ENCODE measurements at regions not wholly inside any gene's neighbourhood (a gene's known extent, or its start where the extent isn't known, plus 50 kb on each side); places are given as distances from the start of the nearest gene placed in this dataset.

DNA sequence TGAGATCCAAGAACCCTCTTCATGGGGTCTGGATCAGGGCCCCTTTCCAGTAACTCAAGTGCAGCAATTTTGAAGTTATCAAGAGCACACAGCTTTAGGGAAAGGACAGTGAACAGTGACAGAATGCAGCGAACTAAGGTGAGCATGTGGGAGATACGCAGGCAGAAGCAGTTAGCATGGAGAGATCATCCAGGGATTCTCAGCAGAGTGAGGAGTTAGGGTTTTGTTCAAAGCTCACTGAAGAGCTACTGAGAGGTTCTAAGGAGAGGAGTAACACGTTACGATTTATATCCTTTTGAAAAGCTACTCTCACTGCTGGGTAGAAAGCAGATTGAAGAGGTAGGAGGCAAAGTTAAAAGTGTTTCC is 83.6 kb upstream of the MPP7 start:
- Mint-ChIP-seq H3K4me3 (no peak overlapping the region), H3K27ac (peak overlapping the region in 2 of 7 donors; percentile 57 to 74)

DNA sequence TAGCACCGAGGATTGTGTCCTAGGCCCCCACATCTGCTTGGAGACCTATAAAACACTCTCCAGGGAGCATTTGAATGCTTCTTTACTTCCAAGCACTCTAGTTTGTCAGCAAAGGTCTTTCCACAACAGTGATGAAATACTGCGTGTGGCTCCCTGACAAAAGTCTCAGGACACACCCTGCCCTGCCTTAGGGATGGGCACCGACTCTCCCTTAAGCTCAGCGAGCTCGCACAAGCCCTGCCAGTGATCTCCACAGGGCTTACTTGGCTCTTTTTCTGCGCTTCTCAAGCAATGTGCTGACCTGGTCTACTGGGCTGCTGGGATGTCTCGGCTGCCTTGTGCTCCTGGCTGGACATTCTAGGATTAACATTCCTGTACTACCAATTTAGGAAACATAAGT is 84.3 kb upstream of the MPP7 start:
- Histone ChIP-seq H4K20me1 (ENCODE audit: insufficient read depth, low read length) (no peaks in the 10 kb centered on the region), H3K4me2 (replicated peaks; ENCODE audit: extremely low read depth, low read length, poor library complexity, severe bottlenecking) (no peak overlapping the region), H3K36me3 (replicated peaks in 1 of 2; ENCODE audit: control insufficient read depth in 1 of 2, insufficient read depth in 2 of 2, low read length in 2 of 2) (no peaks in the 10 kb centered on the region), H3K27ac (ENCODE audit: low read depth in 1 of 2, low read length in 2 of 2) (no peak overlapping the region), H3K9ac (ENCODE audit: insufficient read depth, low read length, poor library complexity, severe bottlenecking) (no peak overlapping the region), H3K4me3 (replicated peaks in 1 of 3; ENCODE audit: low read depth in 2 of 3, low read length in 3 of 3) (no peak overlapping the region), H3K27me3 (ENCODE audit: control insufficient read depth in 2 of 2, insufficient read depth in 2 of 2, low read length in 2 of 2) (no peaks in the 10 kb centered on the region), H3K9me3 (replicated peaks in 1 of 2; ENCODE audit: control insufficient read depth in 1 of 2, insufficient read depth in 1 of 2, low read length in 2 of 2) (no peaks in the 10 kb centered on the region), H2AFZ (ENCODE audit: insufficient read depth, low read depth, low read length, poor library complexity, severe bottlenecking) (no peak overlapping the region), H3K79me2 (ENCODE audit: insufficient read depth, low read length) (no peaks in the 10 kb centered on the region), H3K4me1 (ENCODE audit: control insufficient read depth in 1 of 2, insufficient read depth in 2 of 2, low read length in 2 of 2) (peaks cover under 1% of the 10 kb centered on the region in 2 donors)
- H3K9me3 Mint-ChIP-seq, result peaks cover 0 to 5% (median 0%) of the 10 kb centered on the region in 7 donors
- peaks cover 19% of the 10 kb centered on the region for H3K4me1 Mint-ChIP-seq
- no peaks in the 10 kb centered on the region for H3K36me3 Mint-ChIP-seq
- DNase-seq, result no peak
- H3K4me3 Mint-ChIP-seq, result no peak overlapping the region
- H3K27ac Mint-ChIP-seq, result no peak overlapping the region
- WGBS (ENCODE audit: insufficient coverage), result 75% methylated on average over 7 of the region's 7 CpGs
- intact Hi-C loops (cut with micrococcal nuclease), result loop anchor here in 1 of 2 donors (10.0 kb wide), 1 partner anchor 642 kb away; the partner anchor contains the start of gene MKX
- TF ChIP-seq, protein P1, sequence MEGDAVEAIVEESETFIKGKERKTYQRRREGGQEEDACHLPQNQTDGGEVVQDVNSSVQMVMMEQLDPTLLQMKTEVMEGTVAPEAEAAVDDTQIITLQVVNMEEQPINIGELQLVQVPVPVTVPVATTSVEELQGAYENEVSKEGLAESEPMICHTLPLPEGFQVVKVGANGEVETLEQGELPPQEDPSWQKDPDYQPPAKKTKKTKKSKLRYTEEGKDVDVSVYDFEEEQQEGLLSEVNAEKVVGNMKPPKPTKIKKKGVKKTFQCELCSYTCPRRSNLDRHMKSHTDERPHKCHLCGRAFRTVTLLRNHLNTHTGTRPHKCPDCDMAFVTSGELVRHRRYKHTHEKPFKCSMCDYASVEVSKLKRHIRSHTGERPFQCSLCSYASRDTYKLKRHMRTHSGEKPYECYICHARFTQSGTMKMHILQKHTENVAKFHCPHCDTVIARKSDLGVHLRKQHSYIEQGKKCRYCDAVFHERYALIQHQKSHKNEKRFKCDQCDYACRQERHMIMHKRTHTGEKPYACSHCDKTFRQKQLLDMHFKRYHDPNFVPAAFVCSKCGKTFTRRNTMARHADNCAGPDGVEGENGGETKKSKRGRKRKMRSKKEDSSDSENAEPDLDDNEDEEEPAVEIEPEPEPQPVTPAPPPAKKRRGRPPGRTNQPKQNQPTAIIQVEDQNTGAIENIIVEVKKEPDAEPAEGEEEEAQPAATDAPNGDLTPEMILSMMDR (IDR thresholded peaks at IDR 0.05), result no peak
- peaks cover 2 to 6% (median 2%) of the 10 kb centered on the region in 3 donors for H3K27me3 Mint-ChIP-seq (ENCODE audit: low read depth in 3 of 3)

More for the DNA sequence above, 83.6 kb upstream of the MPP7 start:
- Histone ChIP-seq H3K4me2 (replicated peaks; ENCODE audit: extremely low read depth, low read length, poor library complexity, severe bottlenecking) (no peak overlapping the region), H3K27ac (ENCODE audit: low read depth in 1 of 2, low read length in 2 of 2) (no peak overlapping the region), H2AFZ (ENCODE audit: insufficient read depth, low read depth, low read length, poor library complexity, severe bottlenecking) (no peak overlapping the region), H3K9me3 (replicated peaks in 1 of 2; ENCODE audit: control insufficient read depth in 1 of 2, insufficient read depth in 1 of 2, low read length in 2 of 2) (no peaks in the 10 kb centered on the region), H3K9ac (ENCODE audit: insufficient read depth, low read length, poor library complexity, severe bottlenecking) (no peak overlapping the region), H3K36me3 (replicated peaks in 1 of 2; ENCODE audit: control insufficient read depth in 1 of 2, insufficient read depth in 2 of 2, low read length in 2 of 2) (no peaks in the 10 kb centered on the region), H3K27me3 (ENCODE audit: control insufficient read depth in 2 of 2, insufficient read depth in 2 of 2, low read length in 2 of 2) (no peaks in the 10 kb centered on the region), H3K4me3 (replicated peaks in 1 of 3; ENCODE audit: low read depth in 2 of 3, low read length in 3 of 3) (no peak overlapping the region), H3K79me2 (ENCODE audit: insufficient read depth, low read length) (no peaks in the 10 kb centered on the region), H3K4me1 (ENCODE audit: control insufficient read depth in 1 of 2, insufficient read depth in 2 of 2, low read length in 2 of 2) (peaks cover 7% of the 10 kb centered on the region in 2 donors), H4K20me1 (ENCODE audit: insufficient read depth, low read length) (no peaks in the 10 kb centered on the region)
- no peak for DNase-seq
- WGBS (ENCODE audit: insufficient coverage), result 97% methylated on average over 4 of the region's 4 CpGs
- H3K36me3 Mint-ChIP-seq, result no peaks in the 10 kb centered on the region
- peaks cover 0 to 5% (median 0%) of the 10 kb centered on the region in 7 donors for H3K9me3 Mint-ChIP-seq
- TF ChIP-seq, protein P1 (IDR thresholded peaks at IDR 0.05), result no peak
- H3K4me1 Mint-ChIP-seq, result peaks cover 25% of the 10 kb centered on the region
- intact Hi-C loops (cut with micrococcal nuclease), result loop anchor here in 1 of 2 donors (10.0 kb wide), 1 partner anchor 642 kb away; the partner anchor contains the start of gene MKX
- peaks cover 2 to 6% (median 2%) of the 10 kb centered on the region in 3 donors for H3K27me3 Mint-ChIP-seq (ENCODE audit: low read depth in 3 of 3)

Measured in CD14-positive monocyte (primary cell).